ENCODE measurements at regions not wholly inside any gene's neighbourhood (a gene's known extent, or its start where the extent isn't known, plus 50 kb on each side); places are given as distances from the start of the nearest gene placed in this dataset.

DNA sequence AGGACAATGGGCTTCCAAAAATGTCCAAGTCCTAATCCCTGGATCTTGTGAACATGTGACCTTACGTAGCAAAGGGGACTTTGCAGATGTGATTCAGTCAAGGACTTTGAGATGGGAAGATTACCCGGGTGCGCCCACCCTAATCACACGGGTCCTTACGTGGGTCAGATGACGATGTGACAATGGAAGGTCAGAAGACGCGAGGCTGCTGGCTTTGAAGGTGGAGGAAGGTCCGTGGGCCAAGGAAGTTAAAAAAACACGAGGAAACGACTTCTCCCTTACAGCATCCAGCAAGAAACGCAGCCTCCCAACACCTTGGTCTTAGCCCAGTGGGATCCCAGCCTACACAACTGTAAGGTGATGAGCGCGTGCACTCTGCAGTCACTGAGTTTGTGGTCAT is 860.1 kb downstream of the TBC1D22A start:
- WGBS, 4 donors, result 78 to 84% (median 83%) methylated on average over 14 of the region's 14 CpGs
- no peak for DNase-seq
- no peak overlapping the region for H3K4me3 ChIP-seq
- H3K9me3 ChIP-seq, result no peaks in the 10 kb centered on the region
- TF ChIP-seq POLR2A (IDR thresholded peaks at IDR 0.05), result no peak
- TF ChIP-seq, protein P1, sequence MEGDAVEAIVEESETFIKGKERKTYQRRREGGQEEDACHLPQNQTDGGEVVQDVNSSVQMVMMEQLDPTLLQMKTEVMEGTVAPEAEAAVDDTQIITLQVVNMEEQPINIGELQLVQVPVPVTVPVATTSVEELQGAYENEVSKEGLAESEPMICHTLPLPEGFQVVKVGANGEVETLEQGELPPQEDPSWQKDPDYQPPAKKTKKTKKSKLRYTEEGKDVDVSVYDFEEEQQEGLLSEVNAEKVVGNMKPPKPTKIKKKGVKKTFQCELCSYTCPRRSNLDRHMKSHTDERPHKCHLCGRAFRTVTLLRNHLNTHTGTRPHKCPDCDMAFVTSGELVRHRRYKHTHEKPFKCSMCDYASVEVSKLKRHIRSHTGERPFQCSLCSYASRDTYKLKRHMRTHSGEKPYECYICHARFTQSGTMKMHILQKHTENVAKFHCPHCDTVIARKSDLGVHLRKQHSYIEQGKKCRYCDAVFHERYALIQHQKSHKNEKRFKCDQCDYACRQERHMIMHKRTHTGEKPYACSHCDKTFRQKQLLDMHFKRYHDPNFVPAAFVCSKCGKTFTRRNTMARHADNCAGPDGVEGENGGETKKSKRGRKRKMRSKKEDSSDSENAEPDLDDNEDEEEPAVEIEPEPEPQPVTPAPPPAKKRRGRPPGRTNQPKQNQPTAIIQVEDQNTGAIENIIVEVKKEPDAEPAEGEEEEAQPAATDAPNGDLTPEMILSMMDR (IDR thresholded peaks at IDR 0.05), result no peak
- H3K27me3 ChIP-seq, result peaks cover 0 to 66% (median 5%) of the 10 kb centered on the region in 9 donors
- intact Hi-C loops (cut with DNase I), result no loop called here
- no peaks in the 10 kb centered on the region for H3K36me3 ChIP-seq
- no peak overlapping the region for H3K27ac ChIP-seq
- no peaks in the 10 kb centered on the region for H3K4me1 ChIP-seq
- ATAC-seq, result no peak

DNA sequence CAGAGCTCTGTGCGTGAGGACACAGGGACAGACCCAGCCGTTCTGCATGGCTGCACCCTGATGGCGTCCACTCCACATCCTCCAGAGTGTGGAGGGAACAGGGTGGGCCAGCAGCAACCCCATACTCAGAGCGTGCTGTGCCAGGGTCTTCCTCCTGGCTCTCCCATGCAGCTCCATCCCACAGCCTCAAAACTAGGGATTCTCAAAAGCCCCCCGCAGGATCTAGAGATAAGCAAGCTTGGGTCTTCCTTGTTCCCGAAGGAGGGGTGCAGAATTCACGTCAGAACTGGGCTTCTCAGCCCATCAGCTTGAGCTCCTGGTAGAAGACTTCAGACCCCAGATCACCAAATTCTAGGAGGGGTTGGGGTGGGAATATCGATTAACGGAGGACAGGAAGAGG is 858.8 kb downstream of the TBC1D22A start:
- DNase-seq, result no peak
- 67 to 82% (median 74%) methylated on average over 8 to 9 of the region's 9 CpGs for WGBS, 4 donors
- intact Hi-C loops (cut with DNase I), result no loop called here
- Histone ChIP-seq H3K9me3 (no peaks in the 10 kb centered on the region), H3K4me3 (no peak overlapping the region), H3K27me3 (peaks cover 0 to 68% (median 7%) of the 10 kb centered on the region in 9 donors), H3K4me1 (no peaks in the 10 kb centered on the region), H3K27ac (no peak overlapping the region), H3K36me3 (no peaks in the 10 kb centered on the region)
- TF ChIP-seq, protein P1 (IDR thresholded peaks at IDR 0.05), result no peak
- no peak for TF ChIP-seq POLR2A (IDR thresholded peaks at IDR 0.05)
- no peak for ATAC-seq

DNA sequence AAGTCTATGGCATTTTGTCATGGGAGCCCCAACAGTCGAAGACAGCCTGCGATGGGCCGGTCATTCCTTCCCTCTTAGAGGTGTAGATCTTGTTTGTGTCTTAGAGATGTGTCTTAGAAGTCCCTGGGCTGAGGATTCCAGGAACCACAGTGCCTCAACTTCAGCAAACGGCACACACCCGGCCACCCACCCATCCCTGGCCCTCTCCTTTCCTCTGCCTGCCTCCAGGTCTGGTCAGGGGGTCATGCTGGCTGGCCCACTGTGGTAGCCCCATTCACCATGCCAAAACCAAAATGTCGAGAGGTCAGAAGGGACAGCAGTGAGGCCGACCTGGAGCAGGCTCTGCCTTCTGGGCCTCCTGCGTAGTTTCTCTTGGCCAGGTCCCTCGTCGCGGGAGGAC is 857.9 kb downstream of the TBC1D22A start:
- H3K27ac ChIP-seq, result no peak overlapping the region
- ATAC-seq, result no peak
- DNase-seq, result no peak
- 85 to 90% (median 88%) methylated on average over 11 of the region's 11 CpGs for WGBS, 4 donors
- no peaks in the 10 kb centered on the region for H3K9me3 ChIP-seq
- H3K4me3 ChIP-seq, result no peak overlapping the region
- H3K4me1 ChIP-seq, result no peaks in the 10 kb centered on the region
- intact Hi-C loops (cut with DNase I), result no loop called here
- no peak for TF ChIP-seq POLR2A (IDR thresholded peaks at IDR 0.05)
- TF ChIP-seq, protein P1 (IDR thresholded peaks at IDR 0.05), result no peak
- no peaks in the 10 kb centered on the region for H3K36me3 ChIP-seq
- H3K27me3 ChIP-seq, result peaks cover 0 to 68% (median 7%) of the 10 kb centered on the region in 9 donors

DNA sequence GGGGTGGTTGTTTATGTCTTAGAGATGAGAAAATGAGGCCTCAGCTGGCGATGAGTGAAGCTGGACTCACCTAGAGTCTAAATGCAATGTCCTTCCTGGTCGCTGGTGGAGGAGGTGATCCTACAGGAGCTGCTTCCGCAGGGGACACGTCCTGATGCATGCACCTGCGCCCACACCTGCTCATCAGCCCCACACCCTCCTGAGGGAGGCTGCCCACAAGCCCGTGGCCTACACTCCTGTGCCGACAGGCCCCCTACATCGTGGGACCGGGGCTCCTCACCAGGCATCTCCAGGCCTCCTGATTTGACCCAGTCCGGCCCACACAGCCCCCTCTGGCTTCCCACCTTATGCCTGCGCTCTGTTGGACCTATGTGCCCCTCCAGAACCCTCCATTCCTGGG is 857.2 kb downstream of the TBC1D22A start:
- ATAC-seq (no peak), DNase-seq (no peak)
- Histone ChIP-seq H3K4me3 (no peak overlapping the region), H3K27ac (no peak overlapping the region), H3K36me3 (no peaks in the 10 kb centered on the region), H3K27me3 (peaks cover 0 to 62% (median 7%) of the 10 kb centered on the region in 9 donors), H3K9me3 (no peaks in the 10 kb centered on the region), H3K4me1 (no peaks in the 10 kb centered on the region)
- TF ChIP-seq, protein P1 (IDR thresholded peaks at IDR 0.05), result no peak
- TF ChIP-seq POLR2A (IDR thresholded peaks at IDR 0.05), result no peak
- 70 to 81% (median 79%) methylated on average over 9 to 11 of the region's 11 CpGs for WGBS, 4 donors
- intact Hi-C loops (cut with DNase I), result no loop called here

All from heart left ventricle (tissue), 16 donors.